HCT116 (cell line): ENCODE measurements at regions not wholly inside any gene's neighbourhood (a gene's known extent, or its start where the extent isn't known, plus 50 kb on each side); places are given as distances from the start of the nearest gene placed in this dataset.

ENCODE experiments used
- ATAC-seq: fragments of 200-7000 bp; cut with Tn5 transposase; 2 replicates; pipeline ENCODE4 v1.9.1; 2020; ENCODE audit warnings: mild to moderate bottlenecking, moderate library complexity
- BruUV-seq: library from RNA; stranded (reverse); fragments of 400-500 nt; replicated peaks from 2 replicates; lab custom pipeline; 2021; lab: Mats Ljungman, UMichigan
- CTCF ChIA-PET: fragments of 300-600 bp; sonication (Branson Sonifier 250); formaldehyde crosslinking; loops from one replicate; lab custom pipeline; 2021; ENCODE audit warnings: antibody characterized with exemption; lab: Charles Lee
- POLR2A ChIA-PET: fragments of 300-600, 350-600 bp; sonication (Branson Sonifier 250); formaldehyde crosslinking; loops from one replicate; lab custom pipeline; 2021; ENCODE audit warnings: antibody characterized with exemption; lab: Charles Lee
- RAD21 ChIA-PET, 2 experiments: fragments of 300-600 bp; sonication (Branson Sonifier 250); formaldehyde crosslinking; loops; one replicate each; lab custom pipeline; 2023; ENCODE audit warnings: low total read pairs in 2 of 2; ENCODE audit not compliant: uncharacterized antibody in 2 of 2, unreplicated experiment in 2 of 2, low non-redundant PET in 1 of 2; lab: Charles Lee
- DNase-seq: peaks from one replicate; pipeline ENCODE4 v3.0.0-alpha.2; 2010; ENCODE audit warnings: low read depth, low spot score
- H2AFZ ChIP-seq: fragments of 200-600 bp; shearing (Covaris generic), sonication (generic); 2 replicates; pipeline ENCODE4 v1.6.1; 2017; ENCODE audit warnings: low read depth, mixed run types, mixed read lengths, antibody characterized with exemption, low read length; ENCODE audit not compliant: poor library complexity, severe bottlenecking
- H3K27ac ChIP-seq: 2 replicates; pipeline ENCODE4 v1.5.1; 2012; ENCODE audit warnings: low read depth, low read length
- H3K27me3 ChIP-seq: fragments of 200-600 bp; sonication (generic); 2 replicates; pipeline ENCODE4 v1.6.1; 2016; ENCODE audit warnings: mixed run types, low read length, mixed read lengths; ENCODE audit not compliant: insufficient read depth
- H3K36me3 ChIP-seq, 2 experiments: fragments of 200-500 bp in 1 of 2; fragments of 200-600 bp in 1 of 2; sonication (Bioruptor generic) in 1 of 2; sonication (generic) in 1 of 2; 2 replicates each; pipeline versions ENCODE4 v1.5.1 to v1.6.1; 2014 to 2016; ENCODE audit warnings: low read length in 2 of 2, inconsistent platforms in 1 of 2, mixed read lengths in 1 of 2, mixed run types in 1 of 2; ENCODE audit not compliant: insufficient read depth in 2 of 2, control insufficient read depth in 1 of 2
- H3K4me1 ChIP-seq, 2 experiments: fragments of 200-600 bp in 1 of 2; sonication (generic) in 1 of 2; 2 replicates each; pipeline versions ENCODE4 v1.5.1 to v1.6.1; 2012 to 2017; ENCODE audit warnings: low read length in 2 of 2, inconsistent platforms in 1 of 2, mild to moderate bottlenecking in 1 of 2, mixed read lengths in 1 of 2, mixed run types in 1 of 2, moderate library complexity in 1 of 2; ENCODE audit not compliant: insufficient read depth in 2 of 2, control insufficient read depth in 1 of 2
- H3K4me2 ChIP-seq: fragments of 200-600 bp; sonication (generic); 2 replicates; pipeline ENCODE4 v1.6.1; 2017; ENCODE audit warnings: mixed run types, low read length, mixed read lengths
- H3K4me3 ChIP-seq, 2 experiments: fragments of 200-600 bp in 1 of 2; sonication (generic) in 1 of 2; replicated peaks in 1 of 2; 2 replicates each; pipeline ENCODE4 v1.5.1; 2011 to 2016; ENCODE audit warnings: low read length in 2 of 2, control low read depth in 1 of 2, low read depth in 1 of 2, mild to moderate bottlenecking in 1 of 2, mixed read lengths in 1 of 2, mixed run types in 1 of 2
- H3K79me2 ChIP-seq: fragments of 200-600 bp; sonication (generic); 2 replicates; pipeline ENCODE4 v1.6.1; 2017; ENCODE audit warnings: mild to moderate bottlenecking, mixed run types, low read length, moderate library complexity, mixed read lengths; ENCODE audit not compliant: insufficient read depth
- H3K9ac ChIP-seq: fragments of 200-600 bp; sonication (generic); 2 replicates; pipeline ENCODE4 v1.6.1; 2016; ENCODE audit warnings: low read length, mixed read lengths
- H3K9me2 ChIP-seq: fragments of 200-600 bp; sonication (generic), shearing (Covaris generic); 2 replicates; pipeline ENCODE4 v1.6.1; 2017; ENCODE audit warnings: mixed run types, mild to moderate bottlenecking, moderate library complexity; ENCODE audit not compliant: insufficient read depth
- H3K9me3 ChIP-seq, 2 experiments: fragments of 200-500 bp in 1 of 2; fragments of 200-600 bp in 1 of 2; sonication (Bioruptor generic) in 1 of 2; sonication (generic) in 1 of 2; 2 replicates each; pipeline ENCODE4 v1.6.1; 2014 to 2017; ENCODE audit warnings: low read length in 2 of 2, mixed read lengths in 2 of 2, inconsistent platforms in 1 of 2, low read depth in 1 of 2, mild to moderate bottlenecking in 1 of 2, mixed run types in 1 of 2, moderate library complexity in 1 of 2; ENCODE audit not compliant: control insufficient read depth in 1 of 2, insufficient read depth in 1 of 2
- H4K20me1 ChIP-seq: fragments of 200-600 bp; sonication (generic), shearing (Covaris generic); 2 replicates; pipeline ENCODE4 v1.6.1; 2017; ENCODE audit warnings: mixed run types, mild to moderate bottlenecking, moderate library complexity; ENCODE audit not compliant: insufficient read depth
- ELF1 ChIP-seq: IDR thresholded peaks from 2 replicates; pipeline ENCODE4 v1.6.1; 2012; ENCODE audit warnings: low read depth, borderline replicate concordance
- JUND ChIP-seq: IDR thresholded peaks from 2 replicates; pipeline ENCODE4 v1.6.1; 2012
- POLR2AphosphoS5 ChIP-seq: IDR thresholded peaks from 2 replicates; pipeline ENCODE4 v1.6.1; 2011; ENCODE audit warnings: mild to moderate bottlenecking, low read depth, low read length, moderate library complexity
- RAD21 ChIP-seq: IDR thresholded peaks from 2 replicates; pipeline ENCODE4 v1.6.1; 2012; ENCODE audit warnings: low read depth, mild to moderate bottlenecking
- SIN3A ChIP-seq: IDR thresholded peaks from 2 replicates; pipeline ENCODE4 v1.6.1; 2012; ENCODE audit warnings: low read depth
- SP1 ChIP-seq: IDR thresholded peaks from 2 replicates; pipeline ENCODE4 v1.6.1; 2012; ENCODE audit warnings: low read depth
- SRF ChIP-seq: IDR thresholded peaks from 2 replicates; pipeline ENCODE4 v1.6.1; 2012; ENCODE audit warnings: low read depth
- ZFX ChIP-seq: fragments of 450-650 bp; IDR thresholded peaks from 2 replicates; pipeline ENCODE4 v1.6.1; 2017
- ZNF274 ChIP-seq: fragments of 200-500 bp; sonication (Bioruptor generic); IDR thresholded peaks from 2 replicates; pipeline ENCODE4 v1.6.1; 2014; ENCODE audit warnings: mild to moderate bottlenecking, low read depth, low read length, inconsistent platforms
- intact Hi-C: fragments of 100-400 bp; cut with micrococcal nuclease; formaldehyde crosslinking; loops from 2 replicates; pipeline ENCODE4 v1.10.0; 2022
- TF ChIP-seq, protein P1 (sequence below), 3 experiments: fragments of 200-600 bp in 1 of 3; sonication (generic) in 1 of 3; IDR thresholded peaks in 2 of 3; conservative IDR thresholded peaks in 1 of 3; 2 replicates each; pipeline ENCODE4 v1.5.1; 2012 to 2017; ENCODE audit warnings: low read depth in 2 of 3, low read length in 2 of 3, antibody characterized with exemption in 1 of 3, borderline replicate concordance in 1 of 3, control low read depth in 1 of 3, mild to moderate bottlenecking in 1 of 3, mixed read lengths in 1 of 3, mixed run types in 1 of 3, moderate library complexity in 1 of 3; ENCODE audit not compliant: insufficient read depth in 1 of 3
- TF ChIP-seq, protein P2 (sequence below): IDR thresholded peaks from 2 replicates; pipeline ENCODE4 v1.6.1; 2012

DNA sequence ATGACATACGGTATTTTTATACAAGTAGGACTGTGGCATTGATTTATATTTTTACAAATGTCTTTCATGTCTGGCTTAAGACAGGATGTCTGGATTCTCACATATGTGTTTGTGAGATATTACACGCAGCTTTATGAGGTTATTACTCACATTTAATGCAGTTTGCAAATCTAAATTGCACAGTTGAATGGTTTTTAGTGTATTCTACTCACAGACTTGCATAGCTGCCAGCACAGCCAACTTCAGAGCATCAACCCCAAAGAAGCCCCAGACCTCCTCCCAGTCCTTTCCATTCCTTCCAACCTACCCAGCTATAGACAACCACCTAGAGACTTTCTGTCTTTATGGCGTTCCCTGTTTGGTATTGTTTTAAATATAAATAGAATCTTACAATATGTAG lies 193.8 kb upstream of the SHH start (continued):
- TF ChIP-seq SP1 (no peak), ELF1 (no peak), JUND (no peak), POLR2AphosphoS5 (no peak), SRF (no peak), RAD21 (no peak), SIN3A (no peak)
- TF ChIP-seq, protein P1, sequence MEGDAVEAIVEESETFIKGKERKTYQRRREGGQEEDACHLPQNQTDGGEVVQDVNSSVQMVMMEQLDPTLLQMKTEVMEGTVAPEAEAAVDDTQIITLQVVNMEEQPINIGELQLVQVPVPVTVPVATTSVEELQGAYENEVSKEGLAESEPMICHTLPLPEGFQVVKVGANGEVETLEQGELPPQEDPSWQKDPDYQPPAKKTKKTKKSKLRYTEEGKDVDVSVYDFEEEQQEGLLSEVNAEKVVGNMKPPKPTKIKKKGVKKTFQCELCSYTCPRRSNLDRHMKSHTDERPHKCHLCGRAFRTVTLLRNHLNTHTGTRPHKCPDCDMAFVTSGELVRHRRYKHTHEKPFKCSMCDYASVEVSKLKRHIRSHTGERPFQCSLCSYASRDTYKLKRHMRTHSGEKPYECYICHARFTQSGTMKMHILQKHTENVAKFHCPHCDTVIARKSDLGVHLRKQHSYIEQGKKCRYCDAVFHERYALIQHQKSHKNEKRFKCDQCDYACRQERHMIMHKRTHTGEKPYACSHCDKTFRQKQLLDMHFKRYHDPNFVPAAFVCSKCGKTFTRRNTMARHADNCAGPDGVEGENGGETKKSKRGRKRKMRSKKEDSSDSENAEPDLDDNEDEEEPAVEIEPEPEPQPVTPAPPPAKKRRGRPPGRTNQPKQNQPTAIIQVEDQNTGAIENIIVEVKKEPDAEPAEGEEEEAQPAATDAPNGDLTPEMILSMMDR (IDR thresholded peaks at IDR 0.05 in 2 of 3, conservative IDR thresholded peaks at IDR 0.05 in 1 of 3; ENCODE audit: borderline replicate concordance in 1 of 3, insufficient read depth in 1 of 3, low read depth in 2 of 3, low read length in 2 of 3), result no peak
- TF ChIP-seq, protein P2, sequence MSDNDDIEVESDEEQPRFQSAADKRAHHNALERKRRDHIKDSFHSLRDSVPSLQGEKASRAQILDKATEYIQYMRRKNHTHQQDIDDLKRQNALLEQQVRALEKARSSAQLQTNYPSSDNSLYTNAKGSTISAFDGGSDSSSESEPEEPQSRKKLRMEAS, result no peak

DNA sequence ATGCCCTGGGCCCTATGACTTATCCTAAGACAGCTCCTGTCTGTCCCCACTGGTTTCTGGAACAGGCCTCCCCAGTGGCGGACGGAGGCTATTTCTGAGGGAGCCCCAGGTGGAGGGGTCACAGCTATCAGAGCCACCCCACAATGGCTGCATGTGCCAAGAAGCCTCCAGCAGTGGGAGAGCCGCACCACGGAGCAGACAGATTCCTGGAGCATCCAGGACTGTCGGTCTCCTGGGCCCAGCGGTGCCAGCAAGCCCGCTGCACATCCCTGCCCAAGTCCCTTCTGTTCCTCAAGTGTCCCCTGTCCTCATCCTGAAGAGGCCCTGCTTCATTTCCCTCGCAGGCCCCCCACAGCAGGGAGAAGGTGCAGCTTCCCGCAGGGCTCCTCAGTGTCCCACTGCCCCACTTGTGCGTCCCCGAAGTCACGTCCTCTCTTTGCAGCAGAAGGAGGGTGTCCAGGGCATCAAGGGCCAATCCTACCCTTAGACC lies 193.0 kb upstream of the SHH start:
- Histone ChIP-seq H3K27me3 (no peaks in the 10 kb centered on the region), H3K4me3 (no peak overlapping the region), H3K27ac (no peak overlapping the region)
- TF ChIP-seq ZNF274, result no peak
- TF ChIP-seq, protein P1 (IDR thresholded peaks at IDR 0.05 in 2 of 3, conservative IDR thresholded peaks at IDR 0.05 in 1 of 3; ENCODE audit: borderline replicate concordance in 1 of 3, insufficient read depth in 1 of 3, low read depth in 2 of 3, low read length in 2 of 3), result no peak
- TF ChIP-seq ELF1, result no peak
- no peak for TF ChIP-seq ZFX
- TF ChIP-seq, all 23 proteins: peak for 0
- Histone ChIP-seq H4K20me1 (no peaks in the 10 kb centered on the region), H3K9ac (no peak overlapping the region), H3K36me3 (no peaks in the 10 kb centered on the region), H3K79me2 (no peaks in the 10 kb centered on the region), H3K9me3 (no peaks in the 10 kb centered on the region), H3K9me2 (no peaks in the 10 kb centered on the region), H3K4me2 (no peak overlapping the region), H2AFZ (no peak overlapping the region), H3K4me1 (no peaks in the 10 kb centered on the region)
- ChIA-PET CTCF (no interaction called here), RAD21 (no interaction called here), POLR2A (no interaction called here)
- intact Hi-C loops, result no loop called here
- ATAC-seq (no peak), DNase-seq (no peak)
- BruUV-seq, result no TSS peak
